ENCODE measurements at regions not wholly inside any gene's neighbourhood (a gene's known extent, or its start where the extent isn't known, plus 50 kb on each side); places are given as distances from the start of the nearest gene placed in this dataset.

GRCh38 chr1:186577216-186577615 is 103.0 kb downstream of the PTGS2 start:
- H3K27ac Mint-ChIP-seq, result no peak overlapping the region
- CTCF ChIA-PET, result no interaction called here
- H3K9me3 Mint-ChIP-seq (ENCODE audit: insufficient read depth), result no peaks in the 10 kb centered on the region
- no peaks in the 10 kb centered on the region for H3K36me3 Mint-ChIP-seq (ENCODE audit: low read depth)
- H3K4me3 Mint-ChIP-seq, result no peak overlapping the region
- DNase-seq (no peak), ATAC-seq (no peak)
- POLR2A ChIA-PET, result no interaction called here
- H3K27me3 Mint-ChIP-seq (ENCODE audit: low read depth), result no peaks in the 10 kb centered on the region
- no peaks in the 10 kb centered on the region for H3K4me1 Mint-ChIP-seq (ENCODE audit: low read depth)

GRCh38 chr1:186575348-186575747 is 104.9 kb downstream of the PTGS2 start:
- H3K27ac Mint-ChIP-seq, result no peak overlapping the region
- H3K27me3 Mint-ChIP-seq (ENCODE audit: low read depth), result no peaks in the 10 kb centered on the region
- ChIA-PET POLR2A (no interaction called here), CTCF (no interaction called here)
- ATAC-seq (no peak), DNase-seq (no peak)
- H3K4me3 Mint-ChIP-seq, result no peak overlapping the region
- H3K9me3 Mint-ChIP-seq (ENCODE audit: insufficient read depth), result no peaks in the 10 kb centered on the region
- H3K36me3 Mint-ChIP-seq (ENCODE audit: low read depth), result no peaks in the 10 kb centered on the region
- peaks cover 4% of the 10 kb centered on the region for H3K4me1 Mint-ChIP-seq (ENCODE audit: low read depth)

GRCh38 chr1:186574926-186575325 is 105.3 kb downstream of the PTGS2 start:
- DNase-seq (no peak), ATAC-seq (no peak)
- H3K4me1 Mint-ChIP-seq (ENCODE audit: low read depth), result peaks cover 4% of the 10 kb centered on the region
- CTCF ChIA-PET, result no interaction called here
- no peaks in the 10 kb centered on the region for H3K36me3 Mint-ChIP-seq (ENCODE audit: low read depth)
- H3K27me3 Mint-ChIP-seq (ENCODE audit: low read depth), result no peaks in the 10 kb centered on the region
- POLR2A ChIA-PET, result no interaction called here
- H3K9me3 Mint-ChIP-seq (ENCODE audit: insufficient read depth), result no peaks in the 10 kb centered on the region
- no peak overlapping the region for H3K4me3 Mint-ChIP-seq
- no peak overlapping the region for H3K27ac Mint-ChIP-seq

GRCh38 chr1:186572509-186572908 is 107.7 kb downstream of the PTGS2 start:
- Mint-ChIP-seq H3K27ac (no peak overlapping the region), H3K36me3 (ENCODE audit: low read depth) (no peaks in the 10 kb centered on the region), H3K4me3 (no peak overlapping the region), H3K9me3 (ENCODE audit: insufficient read depth) (no peaks in the 10 kb centered on the region), H3K27me3 (ENCODE audit: low read depth) (no peaks in the 10 kb centered on the region), H3K4me1 (ENCODE audit: low read depth) (peaks cover 4% of the 10 kb centered on the region)
- CTCF ChIA-PET, result no interaction called here
- no peak for DNase-seq
- no peak for ATAC-seq
- POLR2A ChIA-PET, result no interaction called here

- no peak overlapping the region for H3K4me3 Mint-ChIP-seq
- POLR2A ChIA-PET, result no interaction called here
- peaks cover 4% of the 10 kb centered on the region for H3K4me1 Mint-ChIP-seq (ENCODE audit: low read depth)
- CTCF ChIA-PET, result no interaction called here
- no peak overlapping the region for H3K27ac Mint-ChIP-seq
- no peaks in the 10 kb centered on the region for H3K9me3 Mint-ChIP-seq (ENCODE audit: insufficient read depth)
- H3K27me3 Mint-ChIP-seq (ENCODE audit: low read depth), result no peaks in the 10 kb centered on the region
- no peaks in the 10 kb centered on the region for H3K36me3 Mint-ChIP-seq (ENCODE audit: low read depth)
- DNase-seq, result no peak
- no peak for ATAC-seq
Observed at GRCh38 chr1:186571771-186572170, 108.5 kb downstream of the PTGS2 start.

- POLR2A ChIA-PET, result no interaction called here
- H3K27me3 Mint-ChIP-seq (ENCODE audit: low read depth), result no peaks in the 10 kb centered on the region
Observed at GRCh38 chr1:186569856-186570255, 108.9 kb upstream of the PDC start.

GRCh38 chr1:186568221-186568620 is 107.3 kb upstream of the PDC start:
- ChIA-PET POLR2A (no interaction called here), CTCF (no interaction called here)
- ATAC-seq, result no peak
- Mint-ChIP-seq H3K27me3 (ENCODE audit: low read depth) (no peaks in the 10 kb centered on the region), H3K9me3 (ENCODE audit: insufficient read depth) (no peaks in the 10 kb centered on the region), H3K4me1 (ENCODE audit: low read depth) (peaks cover 4% of the 10 kb centered on the region), H3K36me3 (ENCODE audit: low read depth) (no peaks in the 10 kb centered on the region), H3K4me3 (no peak overlapping the region), H3K27ac (no peak overlapping the region)
- DNase-seq, result no peak

More at GRCh38 chr1:186569856-186570255, 108.9 kb upstream of the PDC start:
- no peaks in the 10 kb centered on the region for H3K36me3 Mint-ChIP-seq (ENCODE audit: low read depth)
- DNase-seq (no peak), ATAC-seq (no peak)
- no peak overlapping the region for H3K27ac Mint-ChIP-seq
- peaks cover 4% of the 10 kb centered on the region for H3K4me1 Mint-ChIP-seq (ENCODE audit: low read depth)
- CTCF ChIA-PET, result no interaction called here
- no peak overlapping the region for H3K4me3 Mint-ChIP-seq
- no peaks in the 10 kb centered on the region for H3K9me3 Mint-ChIP-seq (ENCODE audit: insufficient read depth)

- no peaks in the 10 kb centered on the region for H3K9me3 Mint-ChIP-seq (ENCODE audit: insufficient read depth)
- no peak overlapping the region for H3K27ac Mint-ChIP-seq
- no peak for DNase-seq
- no peak overlapping the region for H3K4me3 Mint-ChIP-seq
- CTCF ChIA-PET, result no interaction called here
- POLR2A ChIA-PET, result no interaction called here
- no peak for ATAC-seq
- no peaks in the 10 kb centered on the region for H3K36me3 Mint-ChIP-seq (ENCODE audit: low read depth)
- no peaks in the 10 kb centered on the region for H3K4me1 Mint-ChIP-seq (ENCODE audit: low read depth)
- H3K27me3 Mint-ChIP-seq (ENCODE audit: low read depth), result no peaks in the 10 kb centered on the region
Observed at GRCh38 chr1:186566140-186566855, 105.4 kb upstream of the PDC start.

- CTCF ChIA-PET, result no interaction called here
- no peaks in the 10 kb centered on the region for H3K27me3 Mint-ChIP-seq (ENCODE audit: low read depth)
- no peak overlapping the region for H3K27ac Mint-ChIP-seq
- POLR2A ChIA-PET, result no interaction called here
- ATAC-seq (no peak), DNase-seq (no peak)
- H3K9me3 Mint-ChIP-seq (ENCODE audit: insufficient read depth), result no peaks in the 10 kb centered on the region
- H3K4me3 Mint-ChIP-seq, result no peak overlapping the region
- no peaks in the 10 kb centered on the region for H3K36me3 Mint-ChIP-seq (ENCODE audit: low read depth)
- H3K4me1 Mint-ChIP-seq (ENCODE audit: low read depth), result no peaks in the 10 kb centered on the region
Observed at GRCh38 chr1:186564582-186564981, 103.7 kb upstream of the PDC start.

GRCh38 chr1:186559601-186560116 is 98.7 kb upstream of the PDC start:
- no peaks in the 10 kb centered on the region for H3K36me3 Mint-ChIP-seq (ENCODE audit: low read depth)
- ATAC-seq (no peak), DNase-seq (no peak)
- ChIA-PET POLR2A (no interaction called here), CTCF (no interaction called here)
- H3K4me3 Mint-ChIP-seq, result no peak overlapping the region
- H3K27ac Mint-ChIP-seq, result no peak overlapping the region
- no peaks in the 10 kb centered on the region for H3K27me3 Mint-ChIP-seq (ENCODE audit: low read depth)
- H3K4me1 Mint-ChIP-seq (ENCODE audit: low read depth), result no peaks in the 10 kb centered on the region
- H3K9me3 Mint-ChIP-seq (ENCODE audit: insufficient read depth), result no peaks in the 10 kb centered on the region

GRCh38 chr1:186557147-186557777 is 96.3 kb upstream of the PDC start:
- no peaks in the 10 kb centered on the region for H3K27me3 Mint-ChIP-seq (ENCODE audit: low read depth)
- H3K27ac Mint-ChIP-seq, result no peak overlapping the region

GRCh38 chr1:186550832-186551231 is 89.9 kb upstream of the PDC start:
- POLR2A ChIA-PET, result no interaction called here
- ATAC-seq, result no peak
- H3K36me3 Mint-ChIP-seq (ENCODE audit: low read depth), result no peaks in the 10 kb centered on the region
- no peak overlapping the region for H3K27ac Mint-ChIP-seq
- H3K9me3 Mint-ChIP-seq (ENCODE audit: insufficient read depth), result peaks cover 11% of the 10 kb centered on the region
- CTCF ChIA-PET, result no interaction called here
- no peaks in the 10 kb centered on the region for H3K4me1 Mint-ChIP-seq (ENCODE audit: low read depth)
- DNase-seq, result no peak
- no peak overlapping the region for H3K4me3 Mint-ChIP-seq
- H3K27me3 Mint-ChIP-seq (ENCODE audit: low read depth), result no peaks in the 10 kb centered on the region

More at GRCh38 chr1:186557147-186557777, 96.3 kb upstream of the PDC start:
- no peak for DNase-seq
- no peak for ATAC-seq
- CTCF ChIA-PET, result no interaction called here
- H3K4me1 Mint-ChIP-seq (ENCODE audit: low read depth), result no peaks in the 10 kb centered on the region
- POLR2A ChIA-PET, result no interaction called here
- H3K4me3 Mint-ChIP-seq, result no peak overlapping the region
- peaks cover 1% of the 10 kb centered on the region for H3K9me3 Mint-ChIP-seq (ENCODE audit: insufficient read depth)
- no peaks in the 10 kb centered on the region for H3K36me3 Mint-ChIP-seq (ENCODE audit: low read depth)

GRCh38 chr1:186541003-186541402 is 80.1 kb upstream of the PDC start:
- no peak overlapping the region for H3K4me3 Mint-ChIP-seq
- no peak overlapping the region for H3K27ac Mint-ChIP-seq
- POLR2A ChIA-PET, result no interaction called here
- no peaks in the 10 kb centered on the region for H3K27me3 Mint-ChIP-seq (ENCODE audit: low read depth)
- peaks cover 3% of the 10 kb centered on the region for H3K9me3 Mint-ChIP-seq (ENCODE audit: insufficient read depth)
- no peaks in the 10 kb centered on the region for H3K4me1 Mint-ChIP-seq (ENCODE audit: low read depth)
- DNase-seq, result no peak
- ATAC-seq, result no peak
- H3K36me3 Mint-ChIP-seq (ENCODE audit: low read depth), result no peaks in the 10 kb centered on the region
- CTCF ChIA-PET, result no interaction called here
